ENCODE measurements at regions not wholly inside any gene's neighbourhood (a gene's known extent, or its start where the extent isn't known, plus 50 kb on each side); places are given as distances from the start of the nearest gene placed in this dataset.

DNA sequence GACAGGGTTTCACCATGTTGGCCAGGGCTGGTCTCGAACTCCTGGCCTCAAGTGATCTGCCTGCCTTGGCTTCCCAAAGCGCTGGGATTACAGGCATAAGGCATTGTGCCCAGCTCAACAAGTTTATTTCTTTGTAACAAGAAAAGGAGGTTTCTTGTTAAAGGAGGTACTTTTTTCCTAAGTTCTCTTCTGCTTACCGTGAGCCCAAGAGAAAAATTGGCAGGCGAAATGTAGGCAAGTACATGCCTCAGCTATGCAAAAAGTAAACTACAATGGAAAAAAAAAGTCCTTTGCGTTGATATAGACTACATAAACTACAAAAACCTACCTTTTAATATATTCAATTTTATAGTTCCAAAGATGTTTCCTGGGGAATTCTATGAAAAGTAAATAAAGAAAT, 122.6 kb downstream of the DKK1 start:
- intact Hi-C loops (cut with DNase I) = no loop called here
- Histone ChIP-seq H3K9ac (ENCODE audit: low read length in 3 of 3) (no peak overlapping the region), H3K27ac (ENCODE audit: low read depth in 2 of 2, low read length in 2 of 2) (no peak overlapping the region), H3K36me3 (ENCODE audit: control insufficient read depth in 2 of 3, insufficient read depth in 3 of 3, low read length in 3 of 3) (no peaks in the 10 kb centered on the region), H3K9me3 (ENCODE audit: control insufficient read depth in 2 of 3, insufficient read depth in 1 of 3, low read length in 3 of 3) (no peaks in the 10 kb centered on the region), H3K4me3 (ENCODE audit: low read length in 3 of 3) (no peak overlapping the region), H3K27me3 (ENCODE audit: control insufficient read depth, insufficient read depth, low read length) (no peaks in the 10 kb centered on the region), H3K4me1 (ENCODE audit: control insufficient read depth in 2 of 3, insufficient read depth in 2 of 3, low read depth in 1 of 3, low read length in 3 of 3) (no peaks in the 10 kb centered on the region)
- TF ChIP-seq, protein P1, sequence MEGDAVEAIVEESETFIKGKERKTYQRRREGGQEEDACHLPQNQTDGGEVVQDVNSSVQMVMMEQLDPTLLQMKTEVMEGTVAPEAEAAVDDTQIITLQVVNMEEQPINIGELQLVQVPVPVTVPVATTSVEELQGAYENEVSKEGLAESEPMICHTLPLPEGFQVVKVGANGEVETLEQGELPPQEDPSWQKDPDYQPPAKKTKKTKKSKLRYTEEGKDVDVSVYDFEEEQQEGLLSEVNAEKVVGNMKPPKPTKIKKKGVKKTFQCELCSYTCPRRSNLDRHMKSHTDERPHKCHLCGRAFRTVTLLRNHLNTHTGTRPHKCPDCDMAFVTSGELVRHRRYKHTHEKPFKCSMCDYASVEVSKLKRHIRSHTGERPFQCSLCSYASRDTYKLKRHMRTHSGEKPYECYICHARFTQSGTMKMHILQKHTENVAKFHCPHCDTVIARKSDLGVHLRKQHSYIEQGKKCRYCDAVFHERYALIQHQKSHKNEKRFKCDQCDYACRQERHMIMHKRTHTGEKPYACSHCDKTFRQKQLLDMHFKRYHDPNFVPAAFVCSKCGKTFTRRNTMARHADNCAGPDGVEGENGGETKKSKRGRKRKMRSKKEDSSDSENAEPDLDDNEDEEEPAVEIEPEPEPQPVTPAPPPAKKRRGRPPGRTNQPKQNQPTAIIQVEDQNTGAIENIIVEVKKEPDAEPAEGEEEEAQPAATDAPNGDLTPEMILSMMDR (IDR thresholded peaks at IDR 0.05; ENCODE audit: borderline replicate concordance, extremely low read depth, insufficient read depth) = no peak
- FAIRE-seq (no peak), DNase-seq (no peak)

DNA sequence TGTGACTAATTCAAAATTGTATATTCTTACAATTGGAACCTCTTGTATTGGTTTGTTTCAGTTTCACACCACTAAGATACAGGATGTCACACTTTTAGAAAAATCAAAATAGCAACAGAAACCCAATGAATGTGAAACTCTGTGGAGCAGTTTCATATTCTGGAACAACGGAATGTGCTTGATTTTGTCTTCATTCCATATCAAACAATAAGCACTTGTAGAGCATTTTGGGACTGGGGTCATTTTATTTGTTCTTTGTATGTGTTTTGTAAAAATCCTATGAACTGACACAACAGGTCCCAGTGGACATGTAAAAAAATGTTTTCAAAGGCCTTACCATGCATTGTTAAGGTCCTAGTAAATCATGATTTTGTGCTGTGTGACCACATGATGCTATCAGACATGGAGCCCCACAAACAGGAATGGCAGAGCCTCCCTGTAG, 123.1 kb downstream of the DKK1 start:
- TF ChIP-seq, protein P1 (IDR thresholded peaks at IDR 0.05; ENCODE audit: borderline replicate concordance, extremely low read depth, insufficient read depth) = no peak
- Histone ChIP-seq H3K4me1 (ENCODE audit: control insufficient read depth in 2 of 3, insufficient read depth in 2 of 3, low read depth in 1 of 3, low read length in 3 of 3) (no peaks in the 10 kb centered on the region), H3K9ac (ENCODE audit: low read length in 3 of 3) (no peak overlapping the region), H3K36me3 (ENCODE audit: control insufficient read depth in 2 of 3, insufficient read depth in 3 of 3, low read length in 3 of 3) (no peaks in the 10 kb centered on the region), H3K27ac (ENCODE audit: low read depth in 2 of 2, low read length in 2 of 2) (no peak overlapping the region), H3K4me3 (ENCODE audit: low read length in 3 of 3) (no peak overlapping the region), H3K9me3 (ENCODE audit: control insufficient read depth in 2 of 3, insufficient read depth in 1 of 3, low read length in 3 of 3) (no peaks in the 10 kb centered on the region), H3K27me3 (ENCODE audit: control insufficient read depth, insufficient read depth, low read length) (no peaks in the 10 kb centered on the region)
- intact Hi-C loops (cut with DNase I) = no loop called here
- DNase-seq (no peak), FAIRE-seq (no peak)

DNA sequence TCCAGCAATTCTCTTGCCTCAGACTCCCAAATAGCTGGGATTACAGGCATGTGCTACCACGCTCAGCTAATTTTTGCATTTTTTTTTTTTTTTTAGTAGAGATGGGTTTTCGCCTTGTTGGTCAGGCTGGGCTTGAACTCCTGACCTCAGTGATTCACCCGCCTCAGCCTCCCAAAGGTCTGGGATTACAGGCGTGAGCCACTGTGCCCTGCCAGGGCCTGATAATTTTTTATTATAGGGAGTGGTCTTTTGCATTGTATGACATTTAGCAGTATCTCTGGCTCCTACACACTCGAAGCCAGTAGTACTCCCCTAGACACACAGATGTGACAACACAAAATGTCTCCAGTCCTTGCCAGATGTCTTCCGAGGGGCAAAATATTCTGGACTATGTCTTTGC, 124.0 kb downstream of the DKK1 start:
- Histone ChIP-seq H3K4me1 (ENCODE audit: control insufficient read depth in 2 of 3, insufficient read depth in 2 of 3, low read depth in 1 of 3, low read length in 3 of 3) (no peaks in the 10 kb centered on the region), H3K27ac (ENCODE audit: low read depth in 2 of 2, low read length in 2 of 2) (no peak overlapping the region), H3K27me3 (ENCODE audit: control insufficient read depth, insufficient read depth, low read length) (no peaks in the 10 kb centered on the region), H3K36me3 (ENCODE audit: control insufficient read depth in 2 of 3, insufficient read depth in 3 of 3, low read length in 3 of 3) (no peaks in the 10 kb centered on the region), H3K9me3 (ENCODE audit: control insufficient read depth in 2 of 3, insufficient read depth in 1 of 3, low read length in 3 of 3) (no peaks in the 10 kb centered on the region), H3K4me3 (ENCODE audit: low read length in 3 of 3) (no peak overlapping the region), H3K9ac (ENCODE audit: low read length in 3 of 3) (no peak overlapping the region)
- FAIRE-seq = no peak
- intact Hi-C loops (cut with DNase I) = no loop called here
- DNase-seq = no peak
- TF ChIP-seq, protein P1 (IDR thresholded peaks at IDR 0.05; ENCODE audit: borderline replicate concordance, extremely low read depth, insufficient read depth) = no peak

DNA sequence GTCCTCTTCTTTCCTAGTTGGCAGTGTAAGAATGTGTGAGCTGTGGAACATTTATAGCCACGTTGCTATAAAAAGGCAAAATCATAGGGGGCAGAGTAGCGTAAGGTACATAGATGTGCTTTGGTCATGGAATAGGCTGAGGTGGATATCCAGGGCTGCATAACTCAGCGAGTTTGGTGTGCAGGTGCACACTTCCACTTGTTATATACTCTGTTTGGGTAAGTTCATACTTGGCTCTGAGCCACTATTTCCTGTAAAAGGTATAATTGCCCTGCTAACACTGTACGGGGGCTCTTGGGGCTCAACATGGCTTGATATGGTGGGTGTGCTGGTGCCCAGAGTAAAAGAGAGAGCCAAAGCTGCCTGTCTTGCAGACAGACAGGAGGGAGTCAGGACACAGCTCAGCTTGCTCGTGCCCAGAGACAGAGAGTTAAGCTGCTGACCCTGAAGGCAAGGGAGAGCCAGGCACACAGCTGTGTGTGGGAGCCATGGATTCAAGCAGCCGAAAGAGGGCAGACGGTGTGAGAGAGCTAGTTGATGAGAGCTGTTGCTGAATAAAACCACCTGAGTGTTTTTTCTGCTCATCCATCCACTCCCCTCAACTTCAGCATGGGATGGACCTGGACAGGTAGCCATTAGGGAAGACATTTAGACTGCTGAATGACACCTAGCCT, 126.7 kb downstream of the DKK1 start:
- H3K27ac ChIP-seq (ENCODE audit: low read depth in 2 of 2, low read length in 2 of 2) = no peak overlapping the region
- peak in 3 of 5 donors; percentile 10 to 29 (median 12) for DNase-seq
- no peaks in the 10 kb centered on the region for H3K4me1 ChIP-seq (ENCODE audit: control insufficient read depth in 2 of 3, insufficient read depth in 2 of 3, low read depth in 1 of 3, low read length in 3 of 3)
- H3K27me3 ChIP-seq (ENCODE audit: control insufficient read depth, insufficient read depth, low read length) = no peaks in the 10 kb centered on the region
- no peaks in the 10 kb centered on the region for H3K36me3 ChIP-seq (ENCODE audit: control insufficient read depth in 2 of 3, insufficient read depth in 3 of 3, low read length in 3 of 3)
- no peaks in the 10 kb centered on the region for H3K9me3 ChIP-seq (ENCODE audit: control insufficient read depth in 2 of 3, insufficient read depth in 1 of 3, low read length in 3 of 3)
- FAIRE-seq = no peak
- intact Hi-C loops (cut with DNase I) = no loop called here
- H3K9ac ChIP-seq (ENCODE audit: low read length in 3 of 3) = no peak overlapping the region
- H3K4me3 ChIP-seq (ENCODE audit: low read length in 3 of 3) = no peak overlapping the region
- TF ChIP-seq, protein P1 (IDR thresholded peaks at IDR 0.05; ENCODE audit: borderline replicate concordance, extremely low read depth, insufficient read depth) = no peak
